K562 (cell line): ENCODE measurements at regions not wholly inside any gene's neighbourhood (a gene's known extent, or its start where the extent isn't known, plus 50 kb on each side); places are given as distances from the start of the nearest gene placed in this dataset.

Experiments
- ATAC-seq: fragments of 200-7000 bp; cut with Tn5 transposase; 3 replicates; pipeline ENCODE4 v1.9.1; 2020; ENCODE audit warnings: moderate library complexity
- BruUV-seq: library from RNA; stranded (reverse); fragments of 400-500 nt; replicated peaks from 2 replicates; lab custom pipeline; 2021; lab: Mats Ljungman, UMichigan
- CTCF ChIA-PET: fragments of 300-600 bp; formaldehyde crosslinking; extraction: SDS; loops from one replicate; lab custom pipeline; 2021; ENCODE audit warnings: low intra/inter-chr PET ratio; lab: Yijun Ruan, JAX
- POLR2A ChIA-PET: fragments of 300-600, 350-650 bp; sonication (Branson Sonifier 250); formaldehyde crosslinking; extraction: SDS; loops from one replicate; lab custom pipeline; 2021; ENCODE audit warnings: antibody characterized with exemption, inconsistent platforms; lab: Yijun Ruan, JAX
- DNase-seq, 4 experiments: peaks; one replicate each; pipeline versions ENCODE4 v3.0.0 to v3.0.0-alpha.2; 2011 to 2018; ENCODE audit warnings: low spot score in 3 of 4, mixed read lengths in 3 of 4; ENCODE audit errors: extremely low read depth in 1 of 4
- FAIRE-seq: peaks from 2 replicates; lab custom pipeline; 2011; peaks lifted over from hg19 to GRCh38; lab: Jason Lieb, UNC
- H2AFZ ChIP-seq: 2 replicates; pipeline ENCODE4 v1.6.0; 2011; ENCODE audit warnings: low read depth, low read length, control low read depth, inconsistent platforms
- H3K27ac ChIP-seq: fragments of 200-600 bp; 3 replicates; pipeline ENCODE4 v1.8.0; 2011; ENCODE audit warnings: low read depth, mild to moderate bottlenecking, control low read depth, inconsistent platforms, low read length, moderate library complexity, mixed read lengths; ENCODE audit errors: extremely low read depth
- H3K27me3 ChIP-seq, 2 experiments: fragments of 300-600 bp in 1 of 2; 2 replicates in 1 of 2; 3 replicates in 1 of 2; pipeline versions ENCODE4 v1.6.0 to v1.8.0; 2011; ENCODE audit warnings: inconsistent platforms in 2 of 2, low read length in 2 of 2, mild to moderate bottlenecking in 1 of 2, mixed read lengths in 1 of 2, moderate library complexity in 1 of 2; ENCODE audit not compliant: control insufficient read depth in 2 of 2, insufficient read depth in 2 of 2
- H3K36me3 ChIP-seq: fragments of 300-600 bp; 3 replicates; pipeline ENCODE4 v1.8.0; 2011; ENCODE audit warnings: mild to moderate bottlenecking, low read length, inconsistent platforms; ENCODE audit not compliant: control insufficient read depth, insufficient read depth
- H3K4me1 ChIP-seq, 2 experiments: fragments of 200-600 bp in 1 of 2; replicated peaks in 1 of 2; 2 replicates in 1 of 2; 3 replicates in 1 of 2; pipeline versions ENCODE4 v1.5.1 to v1.8.0; 2011; ENCODE audit warnings: inconsistent platforms in 2 of 2, low read length in 2 of 2, mild to moderate bottlenecking in 1 of 2, mixed read lengths in 1 of 2, moderate library complexity in 1 of 2; ENCODE audit not compliant: control insufficient read depth in 2 of 2, insufficient read depth in 2 of 2
- H3K4me2 ChIP-seq: 2 replicates; pipeline ENCODE4 v1.6.1; 2011; ENCODE audit warnings: low read length, control low read depth, inconsistent platforms, mixed read lengths; ENCODE audit not compliant: insufficient read depth
- H3K4me3 ChIP-seq: fragments of 200-600 bp; sonication (generic), shearing (Covaris generic); 2 replicates; pipeline ENCODE4 v1.5.1; 2016; ENCODE audit warnings: control low read depth, inconsistent platforms
- H3K79me2 ChIP-seq: fragments of 200-600 bp; 3 replicates; pipeline ENCODE4 v1.8.0; 2011; ENCODE audit warnings: low read length, inconsistent platforms; ENCODE audit not compliant: control insufficient read depth, insufficient read depth
- H3K9ac ChIP-seq, 2 experiments: 2 replicates each; pipeline versions ENCODE4 v1.6.0 to v1.6.1; 2011; ENCODE audit warnings: low read depth in 2 of 2, low read length in 2 of 2, control low read depth in 1 of 2, inconsistent platforms in 1 of 2, mild to moderate bottlenecking in 1 of 2, mixed read lengths in 1 of 2; ENCODE audit not compliant: insufficient read depth in 1 of 2
- H3K9me1 ChIP-seq: one replicate; pipeline ENCODE4 v1.6.0; 2011; ENCODE audit warnings: inconsistent platforms, mild to moderate bottlenecking, low read length, moderate library complexity; ENCODE audit not compliant: control insufficient read depth, insufficient read depth
- H3K9me3 ChIP-seq: replicated peaks from 2 replicates; pipeline ENCODE4 v1.5.1; 2011; ENCODE audit warnings: low read depth, low read length, inconsistent platforms; ENCODE audit not compliant: control insufficient read depth, insufficient read depth
- H4K20me1 ChIP-seq: replicated peaks from 2 replicates; pipeline ENCODE4 v1.6.1; 2011; ENCODE audit warnings: low read length, inconsistent platforms, mixed read lengths; ENCODE audit not compliant: control insufficient read depth, insufficient read depth
- CBFB ChIP-seq: sonication (generic); formaldehyde crosslinking; IDR thresholded peaks from 2 replicates; pipeline ENCODE4 v1.4.0; 2020; ENCODE audit warnings: mild to moderate bottlenecking, missing genetic modification reagents
- PHF8 ChIP-seq: fragments of 200-600 bp; sonication (generic); IDR thresholded peaks from 2 replicates; pipeline ENCODE4 v1.6.1; 2012; ENCODE audit warnings: mixed run types, mild to moderate bottlenecking, inconsistent platforms, low read length, moderate library complexity, borderline replicate concordance
- POLR2AphosphoS5 ChIP-seq: IDR thresholded peaks from 2 replicates; pipeline ENCODE4 v1.6.1; 2011; ENCODE audit warnings: mild to moderate bottlenecking, low read depth, low read length, moderate library complexity; ENCODE audit not compliant: control insufficient read depth, insufficient read depth
- RBM17 ChIP-seq: fragments of 200-400 bp; formaldehyde crosslinking; IDR thresholded peaks from 2 replicates; pipeline ENCODE4 v1.6.1; 2017; ENCODE audit warnings: low read depth, mild to moderate bottlenecking, low read length, borderline replicate concordance
- SIRT6 ChIP-seq: IDR thresholded peaks from one replicate; pipeline ENCODE4 v1.6.1; 2012; ENCODE audit warnings: low read depth, mild to moderate bottlenecking, control low read depth, inconsistent platforms, low read length, moderate library complexity
- SREBF2 ChIP-seq: sonication (generic); formaldehyde crosslinking; IDR thresholded peaks from 2 replicates; pipeline ENCODE4 v1.4.0; 2020; ENCODE audit warnings: mild to moderate bottlenecking, missing genetic modification reagents
- TBL1XR1 ChIP-seq, 2 experiments: IDR thresholded peaks; 2 replicates each; pipeline ENCODE4 v1.6.1; 2012; ENCODE audit warnings: improper control_type of control experiment in 2 of 2, low read length in 2 of 2, mild to moderate bottlenecking in 1 of 2
- TFAM ChIP-seq: fragments of 250-450 bp; sonication (Bioruptor Pico); conservative IDR thresholded peaks from 2 replicates; pipeline ENCODE4 v1.5.0; 2021; ENCODE audit warnings: mild to moderate bottlenecking, moderate library complexity
- ZC3H8 ChIP-seq: fragments of 450-650 bp; IDR thresholded peaks from 2 replicates; pipeline ENCODE4 v1.6.1; 2017
- ZZZ3 ChIP-seq: fragments of 450-650 bp; IDR thresholded peaks from 2 replicates; pipeline ENCODE4 v1.6.1; 2016; ENCODE audit warnings: antibody characterized with exemption, mild to moderate bottlenecking, moderate library complexity
- WGBS: fragments of 100-300 bp; shearing (Covaris generic); methylation state at CpG from one replicate; pipeline ENCODE4 v1.1.6; 2016; ENCODE audit warnings: low coverage, mixed read lengths; ENCODE audit not compliant: insufficient coverage; ENCODE audit errors: missing lambda C conversion rate; 5-methylcytosine and 5-hydroxymethylcytosine counted together
- in situ Hi-C: fragments of 300-500 bp; cut with MboI; formaldehyde crosslinking; loops from 4 replicates; pipeline ENCODE4 v1.15.0; 2018; ENCODE audit warnings: inconsistent platforms, mixed read lengths
- intact Hi-C: fragments of 100-400 bp; cut with micrococcal nuclease; formaldehyde crosslinking; loops from 2 replicates; pipeline ENCODE4 v1.14.2; 2022
- TF ChIP-seq, protein P1 (sequence below), 2 experiments: IDR thresholded peaks; 2 replicates each; pipeline ENCODE4 v1.6.1; 2011; ENCODE audit warnings: borderline replicate concordance in 1 of 2, control low read depth in 1 of 2, low read depth in 1 of 2, low read length in 1 of 2, mild to moderate bottlenecking in 1 of 2, mixed read lengths in 1 of 2, moderate library complexity in 1 of 2; ENCODE audit not compliant: insufficient read depth in 1 of 2, insufficient read length in 1 of 2, poor library complexity in 1 of 2, severe bottlenecking in 1 of 2; ENCODE audit errors: extremely low read depth in 1 of 2

DNA sequence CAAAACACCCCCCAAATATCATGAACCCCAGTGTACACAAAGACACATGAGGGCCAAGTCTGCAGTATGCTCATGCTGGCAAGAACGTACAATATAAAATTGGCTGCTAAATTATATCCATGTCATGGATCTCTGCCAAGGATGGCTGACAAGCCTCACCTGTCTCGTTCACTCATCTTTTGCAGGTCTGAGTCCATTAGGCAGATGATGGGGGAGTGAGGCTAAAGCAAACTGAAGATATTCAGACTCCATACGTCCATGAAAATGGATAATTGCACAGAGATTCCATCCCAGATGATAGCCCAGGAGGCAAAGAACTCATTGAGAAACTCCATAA lies 122.3 kb upstream of the PTPRG start:
- DNase-seq (no peak), FAIRE-seq (no peak)
- CTCF ChIA-PET: no interaction called here
- H3K9me1 ChIP-seq: no peaks in the 10 kb centered on the region
- H4K20me1 ChIP-seq: no peaks in the 10 kb centered on the region
- H3K27ac ChIP-seq: no peak overlapping the region
- no peaks in the 10 kb centered on the region for H3K27me3 ChIP-seq
- intact Hi-C loops: no loop called here
- no peaks in the 10 kb centered on the region for H3K9me3 ChIP-seq
- 0% methylated on average over 3 of the region's 3 CpGs for WGBS
- no peaks in the 10 kb centered on the region for H3K79me2 ChIP-seq
- BruUV-seq: no TSS peak
- no peak overlapping the region for H3K9ac ChIP-seq
- no peaks in the 10 kb centered on the region for H3K4me1 ChIP-seq
- POLR2A ChIA-PET: no interaction called here
- no peaks in the 10 kb centered on the region for H3K36me3 ChIP-seq
- no peak overlapping the region for H3K4me2 ChIP-seq
- TF ChIP-seq ZC3H8 (no peak), CBFB (CRISPR knock-in tag) (no peak), POLR2AphosphoS5 (no peak), PHF8 (no peak), TFAM (CRISPR knock-in tag) (no peak), SIRT6 (no peak), TBL1XR1 (IDR thresholded peaks at IDR 0.05; ENCODE audit: low read length in 2 of 2) (no peak), ZZZ3 (no peak), SREBF2 (no peak), RBM17 (no peak)
- TF ChIP-seq, protein P1, sequence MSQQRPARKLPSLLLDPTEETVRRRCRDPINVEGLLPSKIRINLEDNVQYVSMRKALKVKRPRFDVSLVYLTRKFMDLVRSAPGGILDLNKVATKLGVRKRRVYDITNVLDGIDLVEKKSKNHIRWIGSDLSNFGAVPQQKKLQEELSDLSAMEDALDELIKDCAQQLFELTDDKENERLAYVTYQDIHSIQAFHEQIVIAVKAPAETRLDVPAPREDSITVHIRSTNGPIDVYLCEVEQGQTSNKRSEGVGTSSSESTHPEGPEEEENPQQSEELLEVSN (IDR thresholded peaks at IDR 0.05; ENCODE audit: borderline replicate concordance in 1 of 2, extremely low read depth in 1 of 2, insufficient read depth in 1 of 2, insufficient read length in 1 of 2, low read depth in 1 of 2, low read length in 1 of 2, poor library complexity in 1 of 2, severe bottlenecking in 1 of 2): no peak
- TF ChIP-seq, all 486 proteins: peak for 0
- ATAC-seq: no peak
- Histone ChIP-seq H3K4me3 (no peak overlapping the region), H2AFZ (no peak overlapping the region)
- in situ Hi-C loops: no loop called here
